ENCODE measurements at regions not wholly inside any gene's neighbourhood (a gene's known extent, or its start where the extent isn't known, plus 50 kb on each side); places are given as distances from the start of the nearest gene placed in this dataset.

GRCh38 chr4:147347217-147347616, 133.7 kb upstream of the EDNRA start:
- no peak for DNase-seq (ENCODE audit: low read depth in 3 of 3, low spot score in 1 of 3)

DNA sequence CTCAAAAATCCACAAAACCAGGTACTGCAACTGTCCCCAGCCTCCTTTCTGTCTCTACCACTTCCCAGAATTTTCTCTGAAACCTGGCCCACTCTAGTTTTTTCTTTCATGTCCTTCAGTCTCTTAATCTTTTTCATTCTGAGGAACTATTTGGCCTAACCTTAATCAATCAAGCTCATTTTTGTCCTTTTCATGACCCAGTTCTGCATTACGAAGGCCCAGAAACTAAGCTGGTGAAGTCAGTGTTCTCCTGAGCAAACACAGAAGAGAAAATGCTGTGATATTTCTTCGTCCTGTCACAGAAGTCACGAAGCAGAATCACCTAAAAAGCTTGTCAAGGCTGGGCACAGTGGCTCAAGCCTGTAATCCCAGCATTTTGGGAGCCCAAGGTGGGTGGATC, 131.7 kb upstream of the EDNRA start:
- DNase-seq (ENCODE audit: low read depth in 3 of 3, low spot score in 1 of 3): no peak

DNA sequence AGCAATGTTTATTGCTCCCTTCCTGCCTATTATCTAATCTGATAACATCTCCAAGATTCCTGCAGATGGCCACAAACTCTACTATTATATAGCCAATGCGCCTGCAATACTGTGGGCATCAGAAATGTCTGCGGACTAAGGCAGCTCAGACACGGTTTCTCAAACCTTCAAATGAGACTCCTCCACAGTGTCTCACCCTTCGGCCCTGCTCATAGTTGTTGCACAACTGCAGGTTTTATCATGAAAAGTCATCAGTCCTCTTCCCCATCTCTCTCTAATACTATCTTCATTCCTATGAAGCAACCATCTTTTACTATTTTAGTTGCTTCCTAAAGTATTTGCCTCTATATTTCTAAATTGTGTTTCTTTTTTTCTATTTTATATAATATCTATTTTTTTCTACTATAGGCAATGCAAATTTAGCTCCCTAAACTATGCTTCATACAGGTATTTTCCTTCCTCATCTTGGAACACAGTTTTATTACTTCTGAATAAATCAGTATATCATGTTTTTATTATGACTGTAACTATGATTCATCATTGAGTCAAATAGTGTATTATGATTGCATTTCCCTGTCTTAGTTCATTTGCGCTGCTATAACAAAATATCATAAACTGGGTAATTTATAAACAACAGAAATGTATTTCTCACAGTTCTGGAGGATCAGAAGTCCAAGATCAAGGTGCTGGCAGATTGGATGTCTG, 129.7 kb upstream of the EDNRA start:
- DNase-seq (ENCODE audit: low read depth in 3 of 3, low spot score in 1 of 3): no peak

DNA sequence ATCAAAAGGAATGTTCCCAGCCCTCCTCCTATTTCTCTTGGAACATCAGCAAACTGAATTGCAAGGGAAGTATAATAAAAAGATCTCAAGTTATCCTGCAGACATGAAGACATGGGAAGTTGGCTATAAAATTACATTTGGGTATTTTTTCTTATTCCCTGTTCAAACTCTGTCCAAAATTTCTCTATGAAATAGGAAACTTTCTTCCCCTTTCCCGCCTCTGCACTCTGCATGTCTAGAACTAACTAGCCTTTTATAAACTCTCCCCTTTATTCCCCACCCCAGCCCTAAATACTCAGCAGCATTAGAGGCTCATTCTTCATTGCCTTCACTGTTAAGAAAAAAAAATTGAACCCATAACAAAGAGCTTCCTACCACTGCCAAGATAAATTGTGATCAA, 126.7 kb upstream of the EDNRA start:
- DNase-seq (ENCODE audit: low read depth in 3 of 3, low spot score in 1 of 3): no peak

DNA sequence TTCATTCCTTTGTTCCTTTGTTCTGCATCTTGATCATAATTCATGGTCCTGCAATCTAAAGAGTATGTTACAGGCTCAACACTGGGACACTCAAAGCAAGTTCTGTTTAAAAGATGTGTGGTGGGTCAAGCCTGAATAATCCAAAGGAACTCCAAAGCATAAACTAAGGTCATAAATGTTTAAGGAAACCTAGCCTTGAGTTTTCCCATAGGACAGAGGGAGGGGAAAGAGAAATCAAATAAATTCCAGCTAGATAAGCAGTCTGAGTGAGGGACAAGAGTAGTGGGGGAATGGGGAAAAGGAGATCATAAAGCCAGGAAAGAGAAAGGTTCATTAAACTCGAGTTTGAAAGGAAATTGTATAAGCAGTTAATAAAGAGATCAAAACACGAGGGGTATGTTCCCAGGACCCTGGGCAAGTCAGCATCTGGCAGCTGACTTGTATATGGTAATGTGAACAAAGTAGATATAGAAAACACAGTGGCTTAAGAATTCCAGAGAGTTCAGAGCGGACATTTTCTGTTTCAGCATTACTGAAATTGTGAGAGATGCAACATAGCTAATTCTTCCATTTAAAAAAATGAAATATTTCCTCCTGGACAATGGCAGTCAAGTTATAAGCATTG, 125.8 kb upstream of the EDNRA start:
- DNase-seq (ENCODE audit: low read depth in 3 of 3, low spot score in 1 of 3): no peak

DNA sequence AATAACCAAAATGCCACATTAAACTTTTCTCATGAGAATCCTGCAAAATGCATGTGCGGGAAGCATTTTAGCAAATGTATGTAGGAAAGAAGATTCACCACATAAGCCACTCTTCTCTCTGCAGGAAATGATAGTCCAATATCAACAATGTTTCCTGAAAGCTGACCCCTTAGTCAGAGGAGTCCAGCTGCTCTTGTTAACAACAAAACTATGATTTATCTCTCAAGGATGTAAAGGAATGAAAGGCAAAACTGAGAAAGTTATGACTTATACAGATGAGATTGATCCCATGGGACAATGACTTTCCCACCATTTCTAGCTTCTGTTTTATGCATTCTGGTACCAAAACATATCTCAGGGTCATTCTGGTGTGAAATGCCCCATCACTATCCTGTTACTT, 125.0 kb upstream of the EDNRA start:
- no peak for DNase-seq (ENCODE audit: low read depth in 3 of 3, low spot score in 1 of 3)

DNA sequence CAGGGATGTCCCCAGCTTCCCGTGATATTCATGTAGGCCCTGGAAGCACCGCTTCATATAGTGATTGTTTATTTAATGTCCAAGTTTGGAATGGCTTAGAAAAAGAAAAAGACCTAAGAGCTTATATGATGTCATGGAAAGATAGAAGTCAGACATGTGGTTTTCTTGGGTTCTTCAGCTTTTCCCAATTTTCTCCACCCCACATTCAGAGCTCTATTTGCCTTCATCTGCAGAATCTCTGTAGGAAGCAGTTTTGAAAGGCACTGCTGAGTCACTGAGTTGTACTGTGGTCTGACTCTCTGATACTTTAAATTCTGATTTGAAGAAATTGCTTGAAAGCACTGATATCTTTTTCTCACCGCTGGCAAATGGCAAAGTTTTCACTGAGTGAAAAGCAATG, 120.6 kb upstream of the EDNRA start:
- no peak for DNase-seq (ENCODE audit: low read depth in 3 of 3, low spot score in 1 of 3)

GRCh38 chr4:147361726-147362125, 119.2 kb upstream of the EDNRA start:
- no peak for DNase-seq (ENCODE audit: low read depth in 3 of 3, low spot score in 1 of 3)

DNA sequence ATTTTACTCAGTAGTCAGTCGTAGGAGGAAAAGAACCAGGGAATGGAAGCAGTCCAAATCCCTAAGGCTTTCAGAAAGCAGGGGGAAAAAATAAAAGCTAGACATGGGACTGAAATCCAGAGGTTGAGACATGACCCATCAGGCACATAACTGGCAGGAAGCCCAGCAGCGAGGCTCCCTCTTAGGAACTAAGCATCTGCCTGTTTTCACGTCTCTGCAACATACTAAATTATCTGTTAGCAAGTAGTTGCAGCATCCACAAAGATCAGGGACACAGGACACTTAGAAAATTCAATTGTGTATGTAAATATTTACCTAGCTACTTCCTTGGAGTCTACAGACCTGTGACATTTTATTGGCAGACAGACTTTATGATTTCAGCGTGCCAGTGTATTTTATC, 118.0 kb upstream of the EDNRA start:
- no peak for DNase-seq (ENCODE audit: low read depth in 3 of 3, low spot score in 1 of 3)

- DNase-seq (ENCODE audit: low read depth in 3 of 3, low spot score in 1 of 3): no peak
These were observed 117.4 kb upstream of the EDNRA start for GRCh38 chr4:147363514-147363913.

GRCh38 chr4:147365396-147365795, 115.5 kb upstream of the EDNRA start:
- no peak for DNase-seq (ENCODE audit: low read depth in 3 of 3, low spot score in 1 of 3)

GRCh38 chr4:147366164-147366563, 114.7 kb upstream of the EDNRA start:
- DNase-seq (ENCODE audit: low read depth in 3 of 3, low spot score in 1 of 3): no peak

DNA sequence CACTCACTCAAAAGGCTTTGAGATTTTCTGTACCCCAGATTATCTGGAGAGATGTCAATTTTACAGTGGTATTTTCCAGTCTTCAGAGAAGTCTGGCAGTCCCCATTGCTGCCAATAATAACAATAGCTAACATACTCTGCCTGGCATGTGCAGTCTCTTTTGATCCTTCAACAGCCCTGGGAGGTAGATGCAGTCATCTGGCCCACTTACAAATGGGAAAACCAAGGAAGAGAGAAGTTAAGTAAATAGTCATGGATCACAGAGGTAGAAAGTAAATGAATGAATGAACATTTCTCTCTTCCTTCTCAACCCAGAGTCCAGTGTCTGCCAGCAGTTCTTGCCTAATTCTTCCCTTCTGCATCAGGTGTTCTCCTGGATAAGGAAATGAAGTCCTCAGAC, 113.0 kb upstream of the EDNRA start:
- DNase-seq (ENCODE audit: low read depth in 3 of 3, low spot score in 1 of 3): no peak

- DNase-seq (ENCODE audit: low read depth in 3 of 3, low spot score in 1 of 3): no peak
These were observed 111.9 kb upstream of the EDNRA start for GRCh38 chr4:147368948-147369347.

- no peak for DNase-seq (ENCODE audit: low read depth in 3 of 3, low spot score in 1 of 3)
These were observed 110.4 kb upstream of the EDNRA start for GRCh38 chr4:147370473-147370872.

DNA sequence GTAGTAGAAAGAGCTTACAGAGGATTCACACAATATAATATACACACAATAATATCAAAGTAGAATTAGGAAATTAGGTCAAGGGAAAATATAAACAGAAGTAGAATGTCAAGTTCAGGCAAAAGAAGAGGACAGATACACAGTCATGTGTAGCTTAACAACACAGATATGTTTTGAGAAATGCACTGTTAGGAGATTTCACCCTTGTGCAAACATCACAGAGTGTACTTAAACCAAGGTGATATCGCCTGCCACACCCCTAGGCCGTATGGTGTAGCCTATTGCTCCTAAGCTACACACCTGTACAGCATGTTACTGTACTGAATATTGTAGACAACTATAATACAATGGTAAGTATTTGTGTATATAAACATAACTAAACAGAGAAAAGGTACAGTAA, 110.0 kb upstream of the EDNRA start:
- no peak for DNase-seq (ENCODE audit: low read depth in 3 of 3, low spot score in 1 of 3)

DNA sequence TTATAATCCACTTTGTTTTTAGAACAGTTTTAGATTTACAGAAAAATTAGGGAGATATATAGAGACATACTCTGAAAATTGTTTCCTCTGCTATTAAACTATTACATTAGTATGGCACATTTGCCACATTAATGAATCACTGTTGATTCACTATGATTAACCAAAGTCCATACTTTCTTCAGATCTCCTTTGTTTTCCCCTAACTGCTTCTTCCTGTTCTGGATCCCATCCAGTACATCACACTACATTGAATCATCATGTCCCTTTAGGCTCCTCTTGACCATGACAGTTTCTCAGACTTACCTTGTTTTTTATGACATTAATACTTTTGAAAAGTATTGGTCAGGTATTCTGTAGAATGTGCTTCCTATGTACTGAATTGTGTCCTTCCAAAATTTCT, 109.2 kb upstream of the EDNRA start:
- DNase-seq (ENCODE audit: low read depth in 3 of 3, low spot score in 1 of 3): no peak

GRCh38 chr4:147378780-147379179, 102.1 kb upstream of the EDNRA start:
- no peak for DNase-seq (ENCODE audit: low read depth in 3 of 3, low spot score in 1 of 3)

DNA sequence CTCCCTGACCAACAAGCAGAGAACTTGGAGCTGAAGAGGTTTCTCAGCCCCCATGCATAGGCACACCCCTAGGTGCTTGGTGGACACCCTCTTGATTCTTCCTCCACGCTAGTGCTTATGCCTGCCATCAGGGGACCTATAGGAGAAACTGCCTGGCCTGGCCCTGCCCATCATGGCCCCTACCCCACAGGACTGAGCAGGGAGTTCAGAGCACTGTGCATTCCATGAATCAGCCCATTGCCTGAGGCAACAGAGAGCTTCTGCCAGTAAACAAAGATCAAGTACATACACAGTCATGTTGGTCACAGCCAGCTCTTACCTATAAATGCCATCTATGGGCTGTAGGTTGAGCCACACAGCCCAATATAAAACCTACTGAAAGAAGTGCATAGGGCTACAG, 99.1 kb upstream of the EDNRA start:
- DNase-seq (ENCODE audit: low read depth in 3 of 3, low spot score in 1 of 3): no peak

- no peak for DNase-seq (ENCODE audit: low read depth in 3 of 3, low spot score in 1 of 3)
These were observed 92.9 kb upstream of the EDNRA start for GRCh38 chr4:147388018-147388417.

- no peak for DNase-seq (ENCODE audit: low read depth in 3 of 3, low spot score in 1 of 3)
These were observed 84.8 kb upstream of the EDNRA start for GRCh38 chr4:147396105-147396504.

DNA sequence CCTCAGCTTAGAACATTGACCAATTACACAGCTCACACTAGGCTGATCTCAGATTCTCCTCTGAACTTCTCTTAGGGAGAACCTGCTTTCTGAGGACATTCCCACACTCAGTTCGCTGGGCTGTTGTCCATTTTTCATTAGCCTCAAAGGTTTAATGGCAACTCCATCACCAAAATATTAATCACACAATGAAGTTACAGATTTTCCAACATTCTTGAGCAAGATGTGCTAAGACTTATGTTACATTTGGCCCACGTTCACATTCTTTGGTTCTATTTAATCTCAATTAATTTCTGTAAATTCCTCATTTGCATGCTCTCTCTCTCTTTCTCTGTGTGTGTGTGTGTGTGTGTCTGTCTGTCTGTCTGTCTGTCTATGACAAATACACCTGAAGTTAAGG, 82.3 kb upstream of the EDNRA start:
- DNase-seq (ENCODE audit: low read depth in 3 of 3, low spot score in 1 of 3): no peak

DNA sequence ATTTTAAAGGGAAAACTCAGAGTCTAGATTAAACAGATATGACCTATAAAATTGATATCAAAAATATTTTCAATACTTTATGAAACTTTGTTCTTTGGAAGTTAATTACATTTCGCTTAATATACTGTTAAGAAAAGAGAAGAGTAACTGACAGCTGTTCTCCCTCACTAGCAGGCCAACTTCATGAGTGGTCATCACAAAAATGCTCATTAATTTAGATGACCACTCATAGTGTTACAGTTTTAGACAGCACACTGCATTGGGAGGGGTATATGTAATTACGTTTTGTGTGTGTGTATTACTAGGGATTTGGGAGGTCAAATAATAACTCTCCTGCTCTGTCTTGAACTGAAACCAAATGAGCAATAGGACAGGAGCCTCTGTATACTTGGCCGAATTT, 80.2 kb upstream of the EDNRA start:
- DNase-seq (ENCODE audit: low read depth in 3 of 3, low spot score in 1 of 3): no peak

Measured in stimulated activated CD4-positive, alpha-beta T cell treated with anti-CD3 and anti-CD28 coated beads, TNF-alpha, amount 100 ng/mL, for 1 hour (primary cell).